OCI-LY3 (cell line): ENCODE measurements at regions not wholly inside any gene's neighbourhood (a gene's known extent, or its start where the extent isn't known, plus 50 kb on each side); places are given as distances from the start of the nearest gene placed in this dataset.

Experiments
- EZH2phosphoT487 ChIP-seq: fragments of 200-600 bp; shearing (Covaris generic); IDR thresholded peaks from 2 replicates; pipeline ENCODE4 v1.6.1; 2018; ENCODE audit warnings: antibody characterized with exemption, mixed run types, low read depth
- TF ChIP-seq, protein P1 (sequence below): fragments of 200-600, 300-600 bp; sonication (generic); IDR thresholded peaks from 2 replicates; pipeline ENCODE4 v1.5.1; 2014; ENCODE audit warnings: antibody characterized with exemption, low read length, low read depth

DNA sequence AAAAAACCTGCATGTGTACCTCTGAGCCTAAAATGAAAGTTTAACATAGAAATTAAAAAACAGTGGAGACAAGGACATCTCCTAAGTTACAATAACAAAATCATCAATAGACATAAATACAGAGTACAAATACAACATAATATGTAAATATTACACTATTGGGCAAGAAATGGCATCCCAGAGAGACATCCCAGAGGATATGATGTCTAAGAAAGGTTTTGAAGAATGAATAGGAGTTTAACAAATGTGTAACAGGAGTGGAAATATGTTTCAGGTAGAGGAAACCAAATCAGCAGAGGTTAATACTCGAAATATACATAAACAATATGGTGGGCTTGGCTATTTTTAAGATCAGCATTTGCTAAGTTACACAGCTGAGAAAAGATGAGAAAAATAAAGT is 447.7 kb upstream of the MAF start:
- TF ChIP-seq, protein P1, sequence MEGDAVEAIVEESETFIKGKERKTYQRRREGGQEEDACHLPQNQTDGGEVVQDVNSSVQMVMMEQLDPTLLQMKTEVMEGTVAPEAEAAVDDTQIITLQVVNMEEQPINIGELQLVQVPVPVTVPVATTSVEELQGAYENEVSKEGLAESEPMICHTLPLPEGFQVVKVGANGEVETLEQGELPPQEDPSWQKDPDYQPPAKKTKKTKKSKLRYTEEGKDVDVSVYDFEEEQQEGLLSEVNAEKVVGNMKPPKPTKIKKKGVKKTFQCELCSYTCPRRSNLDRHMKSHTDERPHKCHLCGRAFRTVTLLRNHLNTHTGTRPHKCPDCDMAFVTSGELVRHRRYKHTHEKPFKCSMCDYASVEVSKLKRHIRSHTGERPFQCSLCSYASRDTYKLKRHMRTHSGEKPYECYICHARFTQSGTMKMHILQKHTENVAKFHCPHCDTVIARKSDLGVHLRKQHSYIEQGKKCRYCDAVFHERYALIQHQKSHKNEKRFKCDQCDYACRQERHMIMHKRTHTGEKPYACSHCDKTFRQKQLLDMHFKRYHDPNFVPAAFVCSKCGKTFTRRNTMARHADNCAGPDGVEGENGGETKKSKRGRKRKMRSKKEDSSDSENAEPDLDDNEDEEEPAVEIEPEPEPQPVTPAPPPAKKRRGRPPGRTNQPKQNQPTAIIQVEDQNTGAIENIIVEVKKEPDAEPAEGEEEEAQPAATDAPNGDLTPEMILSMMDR: no peak
- no peak for TF ChIP-seq EZH2phosphoT487
